GM23248 (cell line): ENCODE measurements at regions not wholly inside any gene's neighbourhood (a gene's known extent, or its start where the extent isn't known, plus 50 kb on each side); places are given as distances from the start of the nearest gene placed in this dataset.

Source experiments
- EZH2 ChIP-seq: fragments of 200-600 bp; sonication (generic); IDR thresholded peaks from 2 replicates; pipeline ENCODE4 v1.6.1; 2018; ENCODE audit warnings: antibody characterized with exemption, mild to moderate bottlenecking; ENCODE audit not compliant: insufficient read depth, poor library complexity, severe bottlenecking
- EZH2phosphoT487 ChIP-seq: fragments of 200-600 bp; sonication (generic); IDR thresholded peaks from 2 replicates; pipeline ENCODE4 v1.6.1; 2018; ENCODE audit warnings: antibody characterized with exemption, moderate library complexity, mild to moderate bottlenecking, low read depth; ENCODE audit not compliant: insufficient read depth

DNA sequence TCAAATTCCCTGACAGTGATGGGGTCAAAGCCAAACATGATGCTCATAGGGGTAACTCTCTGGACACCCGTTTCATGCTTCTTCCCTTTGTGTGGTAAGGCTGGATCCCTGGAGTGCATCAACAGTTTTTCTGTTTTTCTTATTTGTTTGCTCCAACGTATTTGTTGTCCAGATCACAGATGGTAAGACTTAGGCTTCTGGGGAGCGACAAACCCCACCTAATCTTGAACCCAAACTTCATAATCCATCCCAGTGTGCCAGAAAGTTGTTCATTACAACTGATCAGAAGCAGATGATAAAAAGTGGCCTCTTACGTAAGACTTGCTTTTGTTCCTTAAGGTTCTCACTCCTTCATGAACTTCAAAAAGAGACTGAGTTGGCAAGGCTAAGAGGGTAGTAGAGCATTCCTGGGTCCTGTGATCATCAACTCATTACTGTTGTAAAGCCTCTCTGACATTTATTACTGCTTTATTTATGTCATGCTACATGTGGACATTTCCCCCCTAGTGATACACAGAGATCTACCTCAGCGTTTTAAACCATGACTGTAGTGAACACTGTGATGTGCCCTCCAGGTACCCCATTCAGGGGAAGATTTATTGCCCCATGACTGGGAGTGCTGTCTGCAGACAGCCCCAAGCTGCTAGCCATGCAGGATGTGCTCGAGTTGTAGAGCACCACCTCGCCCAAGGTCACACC lies 125.6 kb downstream of the CCDC71L start:
- no peak for TF ChIP-seq EZH2
- no peak for TF ChIP-seq EZH2phosphoT487
